CD4-positive, alpha-beta T cell treated with Interleukin-21 for 1 hour (primary cell): ENCODE measurements at regions not wholly inside any gene's neighbourhood (a gene's known extent, or its start where the extent isn't known, plus 50 kb on each side); places are given as distances from the start of the nearest gene placed in this dataset.

ENCODE experiments used
- DNase-seq: peaks from one replicate; pipeline ENCODE4 v3.0.0-alpha.2; 2020

- no peak for DNase-seq
These were observed 862.3 kb upstream of the GCFC2 start for GRCh38 chr2:76572981-76573380.

- no peak for DNase-seq
These were observed 859.1 kb upstream of the GCFC2 start for GRCh38 chr2:76569819-76570218.

GRCh38 chr2:76567478-76567877 is 856.8 kb upstream of the GCFC2 start:
- no peak for DNase-seq

DNA sequence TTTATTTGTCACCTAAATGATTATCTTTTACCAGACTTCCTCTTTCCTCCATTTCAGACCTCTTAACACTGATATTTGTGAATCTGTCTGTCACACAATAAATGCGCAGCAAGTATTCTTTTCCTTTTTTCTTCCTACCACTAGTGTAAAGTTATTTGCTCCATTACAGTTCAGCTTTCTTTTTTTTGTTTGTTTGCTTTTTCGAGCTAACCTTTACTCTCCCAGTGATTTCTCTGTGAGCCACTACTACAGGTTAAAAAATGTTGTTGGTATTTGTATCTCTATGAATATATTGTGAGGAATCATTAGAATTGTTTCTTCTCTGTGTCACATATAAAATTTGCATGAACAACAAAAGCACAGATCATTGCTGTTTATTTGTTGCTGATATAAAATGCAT is 854.0 kb upstream of the GCFC2 start:
- no peak for DNase-seq

DNA sequence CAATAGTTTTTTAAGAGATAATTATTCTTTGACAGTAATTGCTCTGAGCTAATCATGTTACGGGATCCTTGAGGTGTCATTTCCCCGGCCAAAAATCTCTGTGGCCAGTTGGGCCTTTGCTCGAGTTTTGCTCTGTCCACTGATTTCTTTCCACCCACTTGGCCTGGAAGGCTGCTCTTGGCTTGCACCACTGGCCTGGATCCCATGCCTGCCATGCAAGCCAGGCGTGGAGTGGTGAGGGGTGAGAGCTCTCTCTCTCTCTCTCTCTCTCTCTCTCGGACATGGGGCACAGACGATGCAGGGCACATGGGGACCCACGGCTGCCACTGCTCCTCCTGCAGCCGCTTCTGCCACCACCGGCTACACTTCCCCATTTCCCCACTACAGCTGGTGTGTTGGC is 853.0 kb upstream of the GCFC2 start:
- DNase-seq = no peak

GRCh38 chr2:76558157-76558556 is 847.4 kb upstream of the GCFC2 start:
- DNase-seq = no peak

GRCh38 chr2:76556018-76556417 is 845.3 kb upstream of the GCFC2 start:
- DNase-seq = no peak

- DNase-seq = no peak
These were observed 835.5 kb upstream of the GCFC2 start for GRCh38 chr2:76546207-76546606.

DNA sequence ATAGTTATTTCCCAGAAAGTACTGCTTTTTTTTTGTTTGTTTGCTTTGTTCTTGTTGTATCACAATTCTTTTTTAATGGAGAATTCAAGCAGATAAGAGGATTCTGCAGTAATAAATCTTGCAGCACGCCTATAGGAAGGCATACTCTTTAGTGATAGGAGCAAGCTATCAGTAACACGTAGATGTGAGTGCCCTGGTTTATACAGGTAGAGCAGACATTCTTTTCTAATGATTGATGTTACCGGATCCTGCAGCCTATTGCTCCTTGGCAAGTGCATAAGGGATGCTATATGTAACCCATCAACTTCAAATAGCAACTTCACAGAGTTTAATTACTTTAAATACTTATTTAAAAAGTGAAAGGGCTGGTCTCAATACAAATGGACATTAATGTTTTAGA is 834.2 kb upstream of the GCFC2 start:
- no peak for DNase-seq

DNA sequence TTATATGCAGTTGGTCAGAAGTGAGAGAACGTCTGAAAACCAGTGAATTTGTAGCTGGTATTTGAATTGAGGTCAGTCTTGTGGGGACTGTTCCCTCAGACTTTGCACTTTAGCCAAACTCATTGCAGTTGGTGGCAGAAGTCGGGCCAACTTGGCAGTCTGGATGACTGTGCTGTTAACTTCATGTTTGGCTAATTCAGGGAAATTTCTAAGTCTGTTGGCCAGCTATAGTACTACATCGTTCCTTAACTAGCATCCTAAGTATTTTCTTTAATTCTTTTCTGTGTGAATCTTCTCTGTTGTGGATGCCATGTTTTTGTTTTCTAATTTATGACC is 806.8 kb upstream of the GCFC2 start:
- DNase-seq = no peak

DNA sequence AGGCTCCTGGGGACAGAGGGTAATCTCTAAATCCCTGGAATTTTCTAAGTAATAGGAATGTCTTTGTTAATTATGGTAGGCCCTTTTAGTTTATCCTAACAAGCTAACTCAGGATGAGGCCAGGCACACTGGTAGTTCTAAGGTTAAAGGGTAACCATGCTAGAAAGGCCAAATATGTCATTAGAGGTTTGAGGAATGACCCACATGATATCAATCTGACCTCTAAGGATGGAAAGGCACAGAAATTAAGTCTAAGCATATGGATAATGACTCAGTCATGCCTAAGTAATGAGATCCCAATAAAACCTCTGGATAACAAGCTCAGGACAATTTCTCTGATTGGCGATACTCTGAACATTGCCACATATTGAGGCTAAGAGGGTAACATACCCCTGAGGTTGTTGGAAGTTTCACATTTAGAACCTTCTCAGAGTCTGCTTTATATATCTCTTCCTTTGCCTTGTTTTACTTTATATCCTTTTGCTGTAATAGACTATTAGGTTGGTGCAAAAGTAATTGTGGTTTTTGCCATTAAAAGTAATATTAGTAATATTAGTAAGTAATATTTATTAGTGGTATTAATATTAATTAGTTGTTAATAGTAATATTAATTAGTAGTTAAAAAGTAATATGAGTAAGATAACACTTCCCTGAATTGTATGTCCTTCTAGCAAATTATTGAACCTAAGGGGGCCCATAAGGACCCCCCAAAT is 806.3 kb upstream of the GCFC2 start:
- no peak for DNase-seq

GRCh38 chr2:76512201-76512820 is 801.6 kb upstream of the GCFC2 start:
- no peak for DNase-seq

DNA sequence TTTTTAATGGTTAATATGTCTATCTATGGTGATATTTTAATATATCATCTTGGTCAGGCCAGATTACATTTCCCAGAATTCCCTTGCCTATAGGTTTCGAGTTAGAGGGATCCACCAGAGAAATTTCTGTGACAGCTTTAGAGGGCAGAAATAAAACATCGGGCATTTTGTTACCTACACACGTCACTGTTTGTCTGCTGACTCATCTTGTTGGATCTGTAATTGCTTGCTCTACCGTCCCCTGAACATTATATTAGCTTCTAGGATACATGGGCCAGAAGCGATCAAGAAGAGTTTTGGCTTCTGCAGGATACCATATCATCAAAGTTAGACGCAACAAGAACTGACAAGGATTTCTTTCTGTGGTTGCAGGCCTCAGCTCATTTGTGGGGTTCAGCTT is 795.8 kb upstream of the GCFC2 start:
- DNase-seq = no peak

DNA sequence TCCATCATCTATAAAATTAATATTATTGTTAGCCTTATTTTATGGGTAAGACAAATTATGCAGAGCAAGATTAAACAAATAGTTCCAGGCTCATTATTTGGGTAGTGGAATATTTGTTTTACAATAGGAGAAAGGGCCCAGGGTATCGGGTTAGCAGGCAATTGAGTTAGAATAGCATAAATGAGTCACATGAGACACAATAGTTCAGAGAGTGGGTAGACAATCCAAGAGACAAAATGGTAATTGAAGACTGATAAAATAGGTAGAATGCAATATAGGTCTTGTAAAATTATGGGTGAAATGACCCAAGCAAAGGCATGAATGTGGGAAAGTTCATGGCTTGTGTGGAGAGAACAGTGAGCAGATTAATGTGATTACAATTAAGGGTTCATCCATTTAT is 790.9 kb upstream of the GCFC2 start:
- no peak for DNase-seq

GRCh38 chr2:76498360-76498759 is 787.6 kb upstream of the GCFC2 start:
- DNase-seq = no peak

GRCh38 chr2:76491503-76491902 is 780.8 kb upstream of the GCFC2 start:
- DNase-seq = no peak

GRCh38 chr2:76478266-76479035 is 767.7 kb upstream of the GCFC2 start:
- no peak for DNase-seq

DNA sequence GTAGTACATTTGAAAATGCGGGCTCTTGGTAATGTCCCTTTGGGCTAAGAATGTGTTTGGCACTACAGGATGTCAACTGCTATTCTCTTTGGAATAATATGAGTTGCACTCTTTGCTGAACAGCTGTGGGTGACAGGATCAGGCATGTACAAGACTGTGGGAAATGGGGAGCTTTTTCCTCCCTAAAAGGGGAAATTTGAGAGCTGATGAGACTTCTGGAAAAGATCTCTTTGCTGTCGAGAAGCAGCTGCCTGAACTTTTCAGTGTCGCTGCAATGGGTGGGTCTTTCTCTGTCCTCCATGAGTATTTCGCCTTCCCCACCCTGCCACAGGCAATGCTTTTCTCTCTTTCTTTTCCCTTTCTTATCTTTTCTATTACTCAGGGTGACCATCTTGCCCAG is 762.2 kb upstream of the GCFC2 start:
- DNase-seq = no peak

- DNase-seq = no peak
These were observed 758.4 kb upstream of the GCFC2 start for GRCh38 chr2:76469066-76469465.

- DNase-seq = no peak
These were observed 756.6 kb upstream of the GCFC2 start for GRCh38 chr2:76467326-76467725.

GRCh38 chr2:76464310-76464709 is 753.6 kb upstream of the GCFC2 start:
- DNase-seq = no peak

GRCh38 chr2:76461431-76461830 is 750.7 kb upstream of the GCFC2 start:
- no peak for DNase-seq

DNA sequence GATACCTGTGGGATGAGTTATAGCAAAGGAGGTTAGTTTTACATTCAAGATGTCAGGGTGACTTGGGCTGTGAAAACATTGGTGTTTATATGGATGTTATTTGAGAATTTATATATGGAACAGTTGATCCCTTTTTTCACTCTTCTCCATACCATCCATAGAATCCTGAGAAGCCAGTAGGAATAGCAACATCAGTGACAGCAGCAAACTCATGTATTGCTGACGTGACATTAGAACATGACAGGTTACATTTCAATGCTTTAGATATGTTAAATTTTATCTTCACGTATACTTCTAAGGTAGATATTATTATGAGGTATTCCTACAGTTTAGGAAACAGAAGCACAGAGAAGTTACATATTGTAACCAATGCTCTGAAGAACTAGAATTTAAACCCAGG is 745.2 kb upstream of the GCFC2 start:
- DNase-seq = no peak

DNA sequence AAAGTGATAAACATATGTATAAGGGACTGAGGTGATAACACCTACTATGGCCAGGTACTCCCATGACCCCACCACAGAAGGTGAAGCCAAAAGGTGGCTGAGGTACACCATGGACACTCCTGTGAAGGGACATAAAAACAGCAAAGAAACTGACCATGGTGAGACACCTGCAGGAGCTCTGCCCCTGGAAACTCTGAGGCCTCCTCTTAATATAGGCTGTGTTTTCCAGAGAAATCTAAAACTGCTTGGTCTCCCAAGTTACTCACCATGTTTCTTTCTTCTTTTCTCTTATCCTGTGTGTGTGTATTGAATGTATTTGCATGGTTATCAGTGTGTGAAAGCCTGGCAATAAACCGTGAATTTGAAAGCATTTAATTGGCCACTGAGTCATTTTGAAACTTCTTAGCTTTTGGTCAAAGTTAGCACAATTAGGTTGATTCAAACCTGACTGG is 739.3 kb upstream of the GCFC2 start:
- no peak for DNase-seq
